ENCODE measurements at regions not wholly inside any gene's neighbourhood (a gene's known extent, or its start where the extent isn't known, plus 50 kb on each side); places are given as distances from the start of the nearest gene placed in this dataset.

DNA sequence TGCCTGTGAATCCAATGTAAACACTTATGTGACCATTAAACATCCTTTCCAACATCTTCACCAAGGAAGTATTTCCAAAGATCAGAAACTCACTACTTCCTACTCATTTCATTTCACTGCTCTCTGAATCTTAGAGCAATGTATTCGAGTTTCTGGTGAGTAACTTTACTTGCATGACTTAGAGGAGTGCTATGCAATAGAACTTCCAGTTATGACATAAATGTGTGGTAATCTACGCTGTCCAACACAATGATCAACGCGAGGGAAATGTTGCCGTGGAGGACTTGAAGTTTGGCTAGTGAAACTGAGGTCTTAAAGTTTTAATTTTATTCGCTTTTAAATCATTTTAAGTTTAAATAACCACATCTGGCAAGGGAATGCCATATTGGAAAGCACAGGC is 1326.3 kb downstream of the XPNPEP1 start:
- ChIA-PET POLR2A (no interaction called here), CTCF (no interaction called here)
- no peak for ATAC-seq
- no peak for DNase-seq (ENCODE audit: low spot score)
- no peaks in the 10 kb centered on the region for H3K9me3 Mint-ChIP-seq
- no peak overlapping the region for H3K27ac Mint-ChIP-seq
- H3K36me3 Mint-ChIP-seq = no peaks in the 10 kb centered on the region
- H3K4me3 Mint-ChIP-seq = no peak overlapping the region
- H3K4me1 Mint-ChIP-seq = peaks cover 28% of the 10 kb centered on the region
- TF ChIP-seq FOXP1 (CRISPR knock-in tag; IDR thresholded peaks at IDR 0.05; ENCODE audit: borderline replicate concordance) (no peak), NR3C1 (CRISPR knock-in tag; conservative IDR thresholded peaks at IDR 0.05; ENCODE audit: low read depth) (no peak), RELA (CRISPR knock-in tag; IDR thresholded peaks at IDR 0.05; ENCODE audit: borderline replicate concordance) (no peak), MXD4 (CRISPR knock-in tag; IDR thresholded peaks at IDR 0.05; ENCODE audit: borderline replicate concordance) (no peak), ZNF423 (CRISPR knock-in tag; IDR thresholded peaks at IDR 0.05) (no peak), MAX (CRISPR knock-in tag; IDR thresholded peaks at IDR 0.05) (no peak), CREM (CRISPR knock-in tag; IDR thresholded peaks at IDR 0.05) (no peak), AFF4 (CRISPR knock-in tag; IDR thresholded peaks at IDR 0.05; ENCODE audit: borderline replicate concordance) (no peak), JUN (CRISPR knock-in tag; IDR thresholded peaks at IDR 0.05) (no peak), E2F5 (CRISPR knock-in tag; IDR thresholded peaks at IDR 0.05) (no peak), ESRRA (CRISPR knock-in tag; IDR thresholded peaks at IDR 0.05; ENCODE audit: borderline replicate concordance) (no peak), SMAD3 (CRISPR knock-in tag; IDR thresholded peaks at IDR 0.05; ENCODE audit: borderline replicate concordance) (no peak)
- TF ChIP-seq, protein P1, sequence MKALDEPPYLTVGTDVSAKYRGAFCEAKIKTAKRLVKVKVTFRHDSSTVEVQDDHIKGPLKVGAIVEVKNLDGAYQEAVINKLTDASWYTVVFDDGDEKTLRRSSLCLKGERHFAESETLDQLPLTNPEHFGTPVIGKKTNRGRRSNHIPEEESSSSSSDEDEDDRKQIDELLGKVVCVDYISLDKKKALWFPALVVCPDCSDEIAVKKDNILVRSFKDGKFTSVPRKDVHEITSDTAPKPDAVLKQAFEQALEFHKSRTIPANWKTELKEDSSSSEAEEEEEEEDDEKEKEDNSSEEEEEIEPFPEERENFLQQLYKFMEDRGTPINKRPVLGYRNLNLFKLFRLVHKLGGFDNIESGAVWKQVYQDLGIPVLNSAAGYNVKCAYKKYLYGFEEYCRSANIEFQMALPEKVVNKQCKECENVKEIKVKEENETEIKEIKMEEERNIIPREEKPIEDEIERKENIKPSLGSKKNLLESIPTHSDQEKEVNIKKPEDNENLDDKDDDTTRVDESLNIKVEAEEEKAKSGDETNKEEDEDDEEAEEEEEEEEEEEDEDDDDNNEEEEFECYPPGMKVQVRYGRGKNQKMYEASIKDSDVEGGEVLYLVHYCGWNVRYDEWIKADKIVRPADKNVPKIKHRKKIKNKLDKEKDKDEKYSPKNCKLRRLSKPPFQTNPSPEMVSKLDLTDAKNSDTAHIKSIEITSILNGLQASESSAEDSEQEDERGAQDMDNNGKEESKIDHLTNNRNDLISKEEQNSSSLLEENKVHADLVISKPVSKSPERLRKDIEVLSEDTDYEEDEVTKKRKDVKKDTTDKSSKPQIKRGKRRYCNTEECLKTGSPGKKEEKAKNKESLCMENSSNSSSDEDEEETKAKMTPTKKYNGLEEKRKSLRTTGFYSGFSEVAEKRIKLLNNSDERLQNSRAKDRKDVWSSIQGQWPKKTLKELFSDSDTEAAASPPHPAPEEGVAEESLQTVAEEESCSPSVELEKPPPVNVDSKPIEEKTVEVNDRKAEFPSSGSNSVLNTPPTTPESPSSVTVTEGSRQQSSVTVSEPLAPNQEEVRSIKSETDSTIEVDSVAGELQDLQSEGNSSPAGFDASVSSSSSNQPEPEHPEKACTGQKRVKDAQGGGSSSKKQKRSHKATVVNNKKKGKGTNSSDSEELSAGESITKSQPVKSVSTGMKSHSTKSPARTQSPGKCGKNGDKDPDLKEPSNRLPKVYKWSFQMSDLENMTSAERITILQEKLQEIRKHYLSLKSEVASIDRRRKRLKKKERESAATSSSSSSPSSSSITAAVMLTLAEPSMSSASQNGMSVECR (CRISPR knock-in tag; IDR thresholded peaks at IDR 0.05; ENCODE audit: borderline replicate concordance) = no peak
- TF ChIP-seq, protein P2, sequence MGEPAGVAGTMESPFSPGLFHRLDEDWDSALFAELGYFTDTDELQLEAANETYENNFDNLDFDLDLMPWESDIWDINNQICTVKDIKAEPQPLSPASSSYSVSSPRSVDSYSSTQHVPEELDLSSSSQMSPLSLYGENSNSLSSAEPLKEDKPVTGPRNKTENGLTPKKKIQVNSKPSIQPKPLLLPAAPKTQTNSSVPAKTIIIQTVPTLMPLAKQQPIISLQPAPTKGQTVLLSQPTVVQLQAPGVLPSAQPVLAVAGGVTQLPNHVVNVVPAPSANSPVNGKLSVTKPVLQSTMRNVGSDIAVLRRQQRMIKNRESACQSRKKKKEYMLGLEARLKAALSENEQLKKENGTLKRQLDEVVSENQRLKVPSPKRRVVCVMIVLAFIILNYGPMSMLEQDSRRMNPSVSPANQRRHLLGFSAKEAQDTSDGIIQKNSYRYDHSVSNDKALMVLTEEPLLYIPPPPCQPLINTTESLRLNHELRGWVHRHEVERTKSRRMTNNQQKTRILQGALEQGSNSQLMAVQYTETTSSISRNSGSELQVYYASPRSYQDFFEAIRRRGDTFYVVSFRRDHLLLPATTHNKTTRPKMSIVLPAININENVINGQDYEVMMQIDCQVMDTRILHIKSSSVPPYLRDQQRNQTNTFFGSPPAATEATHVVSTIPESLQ (CRISPR knock-in tag; IDR thresholded peaks at IDR 0.05) = no peak
- TF ChIP-seq, protein P3, sequence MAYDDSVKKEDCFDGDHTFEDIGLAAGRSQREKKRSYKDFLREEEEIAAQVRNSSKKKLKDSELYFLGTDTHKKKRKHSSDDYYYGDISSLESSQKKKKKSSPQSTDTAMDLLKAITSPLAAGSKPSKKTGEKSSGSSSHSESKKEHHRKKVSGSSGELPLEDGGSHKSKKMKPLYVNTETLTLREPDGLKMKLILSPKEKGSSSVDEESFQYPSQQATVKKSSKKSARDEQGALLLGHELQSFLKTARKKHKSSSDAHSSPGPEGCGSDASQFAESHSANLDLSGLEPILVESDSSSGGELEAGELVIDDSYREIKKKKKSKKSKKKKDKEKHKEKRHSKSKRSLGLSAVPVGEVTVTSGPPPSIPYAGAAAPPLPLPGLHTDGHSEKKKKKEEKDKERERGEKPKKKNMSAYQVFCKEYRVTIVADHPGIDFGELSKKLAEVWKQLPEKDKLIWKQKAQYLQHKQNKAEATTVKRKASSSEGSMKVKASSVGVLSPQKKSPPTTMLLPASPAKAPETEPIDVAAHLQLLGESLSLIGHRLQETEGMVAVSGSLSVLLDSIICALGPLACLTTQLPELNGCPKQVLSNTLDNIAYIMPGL (CRISPR knock-in tag; IDR thresholded peaks at IDR 0.05) = no peak
- peaks cover 100% of the 10 kb centered on the region for H3K27me3 Mint-ChIP-seq (ENCODE audit: low read depth)

Measured in WTC11 (cell line).